Activated T-helper 1 cell treated with Interleukin-2 at 50 U/mL for 16 hours (primary cell): ENCODE measurements at regions not wholly inside any gene's neighbourhood (a gene's known extent, or its start where the extent isn't known, plus 50 kb on each side); places are given as distances from the start of the nearest gene placed in this dataset.

Experiments used
- DNase-seq: peaks from one replicate; pipeline ENCODE4 v3.0.0-alpha.2; 2020; ENCODE audit warnings: low read depth

DNA sequence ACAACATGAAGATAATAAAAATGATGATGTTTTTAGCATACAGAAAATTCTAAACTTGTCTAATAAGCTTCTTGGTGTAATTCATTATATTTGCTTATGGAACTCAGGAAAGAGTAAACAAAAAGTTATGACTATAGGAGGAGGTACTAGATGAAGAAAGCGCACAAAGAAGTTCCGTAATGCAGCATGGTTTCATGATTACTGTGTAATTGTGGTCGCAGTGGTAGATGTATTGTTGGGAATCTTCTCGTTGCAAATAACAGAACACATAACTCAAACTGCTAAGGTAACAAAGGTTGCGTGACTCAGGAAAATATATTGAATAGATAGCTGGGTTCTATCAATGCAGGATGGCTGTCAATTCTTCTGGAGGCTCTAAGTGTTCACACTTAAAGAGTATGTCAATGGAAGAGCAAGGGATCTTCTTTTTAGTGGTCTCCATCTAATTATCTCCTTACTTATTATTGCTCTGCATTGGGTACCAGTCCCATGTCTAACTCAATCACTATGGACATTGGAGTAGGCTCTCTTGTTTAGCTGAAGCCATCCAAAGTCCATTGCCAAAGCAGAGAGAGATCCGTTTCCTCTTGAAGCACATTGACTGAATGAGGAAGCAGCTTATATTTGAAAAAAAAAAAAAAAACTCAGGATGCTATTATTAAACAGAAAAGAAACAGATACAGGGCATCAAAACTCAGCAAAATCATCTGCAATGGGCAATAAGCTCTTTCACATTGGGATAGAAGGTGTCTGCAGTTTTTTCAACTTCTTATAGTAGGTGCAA, 283.4 kb upstream of the ATP2B1 start:
- DNase-seq = no peak

- DNase-seq = no peak
Observed at GRCh38 chr12:89988188-89988915, 279.7 kb upstream of the ATP2B1 start.

GRCh38 chr12:89985935-89986334, 277.3 kb upstream of the ATP2B1 start:
- no peak for DNase-seq

DNA sequence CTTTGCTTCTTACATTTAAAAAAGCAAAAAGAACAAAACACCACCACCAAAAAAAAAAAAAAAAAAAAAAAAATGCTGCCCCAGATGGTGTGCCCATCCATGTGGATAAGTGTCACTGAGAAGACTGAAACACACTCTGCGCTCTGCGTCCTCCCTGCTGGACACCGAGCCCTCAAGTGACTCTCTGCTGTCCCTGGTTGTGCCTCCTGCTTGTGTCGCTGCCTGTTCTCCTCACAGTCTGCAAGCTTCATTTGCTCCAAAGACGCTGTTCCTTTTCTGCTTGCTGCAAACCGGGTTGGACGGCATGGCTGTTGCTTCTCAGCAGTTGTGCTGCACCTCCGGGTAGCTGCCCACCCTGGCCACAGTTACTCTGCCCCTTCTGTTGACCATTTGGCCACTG, 276.2 kb upstream of the ATP2B1 start:
- DNase-seq = no peak

DNA sequence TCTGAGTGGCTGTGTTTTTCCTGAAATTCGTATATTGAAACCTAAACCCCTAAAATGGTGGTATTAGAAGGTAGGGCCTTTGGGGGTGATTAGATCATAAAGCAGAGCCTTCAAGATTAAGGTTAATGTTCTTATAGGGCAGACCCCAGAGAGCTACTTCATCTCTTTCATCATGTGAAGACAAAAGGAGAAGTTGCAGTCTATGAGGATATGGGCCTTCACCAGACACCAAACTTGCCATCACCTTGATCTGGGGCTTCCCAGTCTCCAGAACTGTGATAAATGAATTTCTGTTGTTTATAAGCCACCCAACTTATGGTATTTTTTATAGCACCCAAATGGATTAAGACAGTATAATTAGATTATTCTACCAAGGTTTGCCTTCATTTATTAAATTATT, 275.0 kb upstream of the ATP2B1 start:
- no peak for DNase-seq

- DNase-seq = no peak
Observed at GRCh38 chr12:89980236-89980635, 271.6 kb upstream of the ATP2B1 start.

- no peak for DNase-seq
Observed at GRCh38 chr12:89977405-89978085, 268.9 kb upstream of the ATP2B1 start.

GRCh38 chr12:89976866-89977265, 268.2 kb upstream of the ATP2B1 start:
- DNase-seq = no peak

- DNase-seq = no peak
Observed at GRCh38 chr12:89975574-89975973, 266.9 kb upstream of the ATP2B1 start.

- DNase-seq = no peak
Observed at GRCh38 chr12:89971880-89972279, 263.2 kb upstream of the ATP2B1 start.

DNA sequence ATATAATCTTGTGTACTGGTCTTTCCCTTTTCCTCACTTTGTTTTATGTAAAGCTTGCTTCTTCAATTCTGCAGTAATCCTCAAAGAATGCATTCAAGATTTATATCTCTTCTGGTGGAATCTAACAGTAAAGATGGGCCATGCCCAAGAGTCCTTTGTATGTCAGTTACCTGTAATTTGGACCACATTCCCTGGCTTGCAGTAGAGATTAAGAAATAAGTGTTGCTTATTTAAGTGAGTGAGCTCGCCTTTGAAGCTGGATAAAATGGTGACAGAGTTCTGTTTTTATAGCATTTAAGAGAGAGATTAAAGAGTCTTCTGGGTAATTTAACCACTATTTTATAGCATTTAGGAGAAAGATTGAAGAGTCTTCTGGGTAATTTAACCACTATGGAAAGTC, 262.1 kb upstream of the ATP2B1 start:
- DNase-seq = no peak

- DNase-seq = no peak
Observed at GRCh38 chr12:89969093-89969492, 260.5 kb upstream of the ATP2B1 start.

DNA sequence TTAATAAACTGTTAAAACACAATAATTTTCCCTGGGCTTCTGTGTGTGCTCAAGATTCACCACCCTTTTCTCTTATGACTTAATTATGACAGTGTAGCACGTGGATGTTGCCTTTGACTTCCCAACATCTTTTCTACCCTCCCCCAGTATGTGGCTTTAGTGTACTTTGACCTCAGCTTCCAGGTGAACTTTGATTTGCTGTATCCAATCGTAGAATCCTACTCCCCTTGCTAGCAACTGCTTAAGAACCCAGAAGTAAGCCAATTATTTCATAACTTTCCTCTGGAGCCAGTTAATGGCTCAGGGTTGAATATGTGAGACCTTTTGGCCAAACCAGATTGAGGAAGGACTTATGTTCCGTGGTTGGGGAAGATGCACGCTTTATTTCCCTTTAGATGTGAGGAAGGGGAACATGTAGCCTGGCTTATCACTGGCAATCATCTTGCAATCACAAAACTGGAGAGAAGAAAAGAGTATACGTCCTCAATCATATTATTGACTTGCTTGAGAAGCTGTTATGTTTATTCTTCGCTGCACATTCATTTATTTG, 259.6 kb upstream of the ATP2B1 start:
- DNase-seq = no peak

GRCh38 chr12:89966495-89967240, 258.0 kb upstream of the ATP2B1 start:
- DNase-seq = no peak

- no peak for DNase-seq
Observed at GRCh38 chr12:89965993-89966392, 257.4 kb upstream of the ATP2B1 start.

- DNase-seq = no peak
Observed at GRCh38 chr12:89962648-89963047, 254.0 kb upstream of the ATP2B1 start.

DNA sequence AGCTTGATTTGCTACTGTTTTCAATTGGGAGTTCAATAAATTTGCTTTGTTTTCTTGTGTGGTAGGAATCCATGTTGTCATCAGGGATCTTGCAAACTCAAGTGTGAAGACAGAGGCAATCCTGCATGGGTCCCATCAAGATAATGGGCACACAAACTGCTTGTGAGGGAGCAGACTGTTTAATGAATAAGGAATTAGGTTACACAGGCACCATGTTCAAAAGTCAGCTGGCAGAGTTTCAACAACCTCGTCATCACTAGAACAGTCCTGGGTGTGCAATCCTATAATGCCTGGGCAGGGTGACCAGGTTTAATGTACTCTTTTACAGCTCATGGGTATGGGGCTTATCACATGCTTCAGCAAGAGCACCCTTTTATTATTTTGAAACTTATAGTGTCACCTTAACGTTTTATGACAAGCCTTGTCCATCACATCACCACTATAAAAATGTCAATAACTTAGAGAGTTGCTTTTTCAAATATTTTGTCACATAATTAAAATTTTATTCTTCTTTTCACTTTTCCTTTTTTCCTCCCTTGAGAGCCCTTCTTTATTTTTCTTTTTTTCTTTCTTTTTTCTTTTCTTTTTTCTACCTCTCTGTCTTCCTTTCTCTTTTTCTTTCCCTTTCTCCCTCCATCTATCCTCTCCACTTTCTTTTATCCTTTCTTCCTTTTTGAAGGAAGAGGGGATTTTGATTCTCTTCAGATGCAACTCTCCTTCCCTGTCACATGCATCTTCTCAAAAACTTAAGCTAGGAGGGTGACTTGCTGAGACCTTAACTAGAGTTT, 252.2 kb upstream of the ATP2B1 start:
- no peak for DNase-seq

DNA sequence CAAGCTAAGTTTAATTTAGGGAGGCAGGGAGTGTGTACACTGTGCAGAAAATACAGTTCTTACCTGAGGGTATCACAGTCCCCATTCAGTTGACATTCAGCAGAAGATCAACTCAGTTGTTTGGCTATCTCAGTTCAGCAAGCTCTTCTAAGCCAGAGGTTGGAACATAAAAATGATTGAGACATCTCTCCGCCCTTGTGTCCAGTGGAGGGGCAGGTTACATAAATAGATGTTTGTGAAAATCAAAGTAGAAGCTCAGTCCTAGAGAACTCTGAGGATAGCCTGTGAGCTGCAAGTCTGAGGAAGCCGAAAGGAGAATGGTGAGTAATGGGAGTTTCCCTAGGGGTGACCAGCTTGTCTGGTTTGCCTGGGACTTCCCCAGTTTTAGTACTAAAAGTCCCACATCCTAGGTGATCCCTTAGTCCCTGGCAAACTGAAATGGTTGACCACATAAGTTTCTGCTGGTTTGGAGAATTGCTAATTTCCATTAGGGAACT, 251.4 kb upstream of the ATP2B1 start:
- DNase-seq = no peak

- DNase-seq = no peak
Observed at GRCh38 chr12:89959179-89959578, 250.5 kb upstream of the ATP2B1 start.

GRCh38 chr12:89954259-89954658, 245.6 kb upstream of the ATP2B1 start:
- no peak for DNase-seq

GRCh38 chr12:89951694-89952060, 243.0 kb upstream of the ATP2B1 start:
- no peak for DNase-seq
